ENCODE measurements at regions not wholly inside any gene's neighbourhood (a gene's known extent, or its start where the extent isn't known, plus 50 kb on each side); places are given as distances from the start of the nearest gene placed in this dataset.
"Not testable (repeated sequence)": the region's sequence is repeated elsewhere in the genome, so short reads cannot be mapped to it uniquely, and the experiment has no call there.

- Histone ChIP-seq H3K9ac (ENCODE audit: low read depth, low read length, poor library complexity, severe bottlenecking) (no peak overlapping the region), H3K4me1 (ENCODE audit: insufficient read depth, low read length, poor library complexity, severe bottlenecking) (no peaks in the 10 kb centered on the region), H3K9me2 (replicated peaks; ENCODE audit: low read depth, low read length) (no peaks in the 10 kb centered on the region), H3F3A (ENCODE audit: low read depth) (no peaks in the 10 kb centered on the region), H3K79me2 (ENCODE audit: insufficient read depth, low read length) (no peaks in the 10 kb centered on the region), H4K20me1 (ENCODE audit: insufficient read depth, low read length, poor library complexity, severe bottlenecking) (no peaks in the 10 kb centered on the region), H3K27me3 (ENCODE audit: insufficient read depth, low read length, poor library complexity, severe bottlenecking) (no peaks in the 10 kb centered on the region), H3K4me2 (ENCODE audit: low read depth, low read length, poor library complexity, severe bottlenecking) (no peak overlapping the region), H3K36me3 (ENCODE audit: insufficient read depth, low read length) (no peaks in the 10 kb centered on the region), H3K9me3 (ENCODE audit: insufficient read depth, low read depth, low read length) (no peaks in the 10 kb centered on the region), H3K4me3 (ENCODE audit: low read length, poor library complexity, severe bottlenecking) (no peak overlapping the region), H2AFZ (ENCODE audit: low read length) (no peak overlapping the region)
- TF ChIP-seq CTCF (conservative IDR thresholded peaks at IDR 0.05; ENCODE audit: low read length) (no peak), EZH2phosphoT487 (IDR thresholded peaks at IDR 0.05; ENCODE audit: borderline replicate concordance) (no peak)
Measured at GRCh38 chr10:60591119-60591518, 187.2 kb upstream of the CDK1 start.

- Histone ChIP-seq H3F3A (ENCODE audit: low read depth) (no peaks in the 10 kb centered on the region), H3K4me2 (ENCODE audit: low read depth, low read length, poor library complexity, severe bottlenecking) (no peak overlapping the region), H3K4me3 (ENCODE audit: low read length, poor library complexity, severe bottlenecking) (no peak overlapping the region), H3K9me2 (replicated peaks; ENCODE audit: low read depth, low read length) (no peaks in the 10 kb centered on the region), H2AFZ (ENCODE audit: low read length) (no peak overlapping the region), H3K27me3 (ENCODE audit: insufficient read depth, low read length, poor library complexity, severe bottlenecking) (no peaks in the 10 kb centered on the region), H3K36me3 (ENCODE audit: insufficient read depth, low read length) (no peaks in the 10 kb centered on the region), H3K4me1 (ENCODE audit: insufficient read depth, low read length, poor library complexity, severe bottlenecking) (no peaks in the 10 kb centered on the region), H3K9ac (ENCODE audit: low read depth, low read length, poor library complexity, severe bottlenecking) (no peak overlapping the region), H3K9me3 (ENCODE audit: insufficient read depth, low read depth, low read length) (no peaks in the 10 kb centered on the region), H3K79me2 (ENCODE audit: insufficient read depth, low read length) (no peaks in the 10 kb centered on the region), H4K20me1 (ENCODE audit: insufficient read depth, low read length, poor library complexity, severe bottlenecking) (no peaks in the 10 kb centered on the region)
- TF ChIP-seq EZH2phosphoT487 (IDR thresholded peaks at IDR 0.05; ENCODE audit: borderline replicate concordance) (no peak), CTCF (conservative IDR thresholded peaks at IDR 0.05; ENCODE audit: low read length) (no peak)
Measured at GRCh38 chr10:60589376-60589775, 188.9 kb upstream of the CDK1 start.

GRCh38 chr10:60581782-60582181 is 192.1 kb upstream of the ANK3 start:
- H3K4me1 ChIP-seq (ENCODE audit: insufficient read depth, low read length, poor library complexity, severe bottlenecking); H3K9me3 ChIP-seq (ENCODE audit: insufficient read depth, low read depth, low read length); H3K4me3 ChIP-seq (ENCODE audit: low read length, poor library complexity, severe bottlenecking); H3K79me2 ChIP-seq (ENCODE audit: insufficient read depth, low read length); H3K27me3 ChIP-seq (ENCODE audit: insufficient read depth, low read length, poor library complexity, severe bottlenecking); H3K4me2 ChIP-seq (ENCODE audit: low read depth, low read length, poor library complexity, severe bottlenecking); H3K9ac ChIP-seq (ENCODE audit: low read depth, low read length, poor library complexity, severe bottlenecking); H3F3A ChIP-seq (ENCODE audit: low read depth); H4K20me1 ChIP-seq (ENCODE audit: insufficient read depth, low read length, poor library complexity, severe bottlenecking); H3K9me2 ChIP-seq (replicated peaks; ENCODE audit: low read depth, low read length); H2AFZ ChIP-seq (ENCODE audit: low read length); H3K36me3 ChIP-seq (ENCODE audit: insufficient read depth, low read length): not testable (repeated sequence)

- Histone ChIP-seq H3K4me3 (ENCODE audit: low read length, poor library complexity, severe bottlenecking) (no peak overlapping the region), H3K27me3 (ENCODE audit: insufficient read depth, low read length, poor library complexity, severe bottlenecking) (no peaks in the 10 kb centered on the region), H3K4me2 (ENCODE audit: low read depth, low read length, poor library complexity, severe bottlenecking) (no peak overlapping the region), H4K20me1 (ENCODE audit: insufficient read depth, low read length, poor library complexity, severe bottlenecking) (no peaks in the 10 kb centered on the region), H3K9me3 (ENCODE audit: insufficient read depth, low read depth, low read length) (no peaks in the 10 kb centered on the region), H3K36me3 (ENCODE audit: insufficient read depth, low read length) (no peaks in the 10 kb centered on the region), H3F3A (ENCODE audit: low read depth) (no peaks in the 10 kb centered on the region), H3K9me2 (replicated peaks; ENCODE audit: low read depth, low read length) (no peaks in the 10 kb centered on the region), H2AFZ (ENCODE audit: low read length) (no peak overlapping the region), H3K79me2 (ENCODE audit: insufficient read depth, low read length) (no peaks in the 10 kb centered on the region), H3K4me1 (ENCODE audit: insufficient read depth, low read length, poor library complexity, severe bottlenecking) (no peaks in the 10 kb centered on the region), H3K9ac (ENCODE audit: low read depth, low read length, poor library complexity, severe bottlenecking) (no peak overlapping the region)
- no peak for TF ChIP-seq CTCF (conservative IDR thresholded peaks at IDR 0.05; ENCODE audit: low read length)
- no peak for TF ChIP-seq EZH2phosphoT487 (IDR thresholded peaks at IDR 0.05; ENCODE audit: borderline replicate concordance)
Measured at GRCh38 chr10:60578217-60578616, 188.5 kb upstream of the ANK3 start.
